Naive thymus-derived CD8-positive, alpha-beta T cell (primary cell): ENCODE measurements at regions not wholly inside any gene's neighbourhood (a gene's known extent, or its start where the extent isn't known, plus 50 kb on each side); places are given as distances from the start of the nearest gene placed in this dataset.
"Not testable (repeated sequence)": the region's sequence is repeated elsewhere in the genome, so short reads cannot be mapped to it uniquely, and the experiment has no call there.

Experiments
- ATAC-seq, 2 donors: fragments of 150-1000 bp; cut with Tn5 transposase in 1 of 2; sonication (Bioruptor Pico), chemical (Tn5 transposase) in 1 of 2; 1 replicate in 1 of 2; 2 replicates in 1 of 2; pipeline ENCODE4 v1.10.0; 2021; ENCODE audit warnings: mild to moderate bottlenecking in 2 of 2, moderate library complexity in 2 of 2
- POLR2A ChIA-PET: fragments of 350-600 bp; sonication (Branson Sonifier 250); formaldehyde crosslinking; loops from one replicate; lab custom pipeline; 2021; ENCODE audit warnings: antibody characterized with exemption; lab: Charles Lee
- DNase-seq, 10 donors: peaks; one replicate each; pipeline versions ENCODE4 v3.0.0 to v3.0.0-alpha.2; 2020 to 2022
- H3K27ac Mint-ChIP-seq, 10 donors: one replicate each; pipeline ENCODE4 v1.8.0; 2020 to 2022; ENCODE audit warnings: mild to moderate bottlenecking in 10 of 10, mixed read lengths in 10 of 10, moderate library complexity in 4 of 10, inconsistent platforms in 1 of 10
- H3K27me3 Mint-ChIP-seq, 5 donors: one replicate each; pipeline ENCODE4 v1.8.0; 2021 to 2022; ENCODE audit warnings: mixed read lengths in 5 of 5
- H3K36me3 Mint-ChIP-seq, 3 donors: one replicate each; pipeline ENCODE4 v1.8.0; 2020 to 2022; ENCODE audit warnings: mixed read lengths in 3 of 3, mild to moderate bottlenecking in 2 of 3, inconsistent platforms in 1 of 3
- H3K4me1 Mint-ChIP-seq, 4 donors: one replicate each; pipeline ENCODE4 v1.8.0; 2021 to 2022; ENCODE audit warnings: mixed read lengths in 4 of 4
- H3K4me3 Mint-ChIP-seq, 10 donors: one replicate each; pipeline ENCODE4 v1.8.0; 2020 to 2022; ENCODE audit warnings: mild to moderate bottlenecking in 10 of 10, mixed read lengths in 10 of 10, moderate library complexity in 6 of 10, inconsistent platforms in 1 of 10
- H3K9me3 Mint-ChIP-seq, 9 donors: one replicate each; pipeline ENCODE4 v1.8.0; 2020 to 2022; ENCODE audit warnings: mixed read lengths in 9 of 9, mild to moderate bottlenecking in 3 of 9, inconsistent platforms in 1 of 9, moderate library complexity in 1 of 9

GRCh38 chr17:54339731-54340130 lies 517.0 kb downstream of the KIF2B start:
- Mint-ChIP-seq H3K4me1 (no peaks in the 10 kb centered on the region), H3K27me3 (no peaks in the 10 kb centered on the region), H3K9me3 (peaks cover 0 to 17% (median 6%) of the 10 kb centered on the region in 9 donors), H3K27ac (no peak overlapping the region), H3K36me3 (no peaks in the 10 kb centered on the region), H3K4me3 (no peak overlapping the region)
- POLR2A ChIA-PET: no interaction called here
- ATAC-seq (no peak), DNase-seq (no peak)

GRCh38 chr17:54347495-54347894 lies 524.8 kb downstream of the KIF2B start:
- H3K4me1 Mint-ChIP-seq: no peaks in the 10 kb centered on the region
- POLR2A ChIA-PET: no interaction called here
- ATAC-seq: no peak
- DNase-seq: no peak
- peaks cover 0 to 32% (median 6%) of the 10 kb centered on the region in 9 donors for H3K9me3 Mint-ChIP-seq
- H3K36me3 Mint-ChIP-seq: no peaks in the 10 kb centered on the region
- no peak overlapping the region for H3K4me3 Mint-ChIP-seq
- H3K27ac Mint-ChIP-seq: no peak overlapping the region
- no peaks in the 10 kb centered on the region for H3K27me3 Mint-ChIP-seq

- Mint-ChIP-seq H3K9me3 (peaks cover 0 to 32% (median 6%) of the 10 kb centered on the region in 9 donors), H3K27me3 (no peaks in the 10 kb centered on the region), H3K4me1 (no peaks in the 10 kb centered on the region), H3K36me3 (no peaks in the 10 kb centered on the region), H3K27ac (no peak overlapping the region), H3K4me3 (no peak overlapping the region)
- DNase-seq: no peak
- no peak for ATAC-seq
- POLR2A ChIA-PET: no interaction called here
Observed at GRCh38 chr17:54348234-54348633, 525.5 kb downstream of the KIF2B start.

- H3K9me3 Mint-ChIP-seq: peaks cover 3 to 22% (median 13%) of the 10 kb centered on the region in 9 donors
Observed at GRCh38 chr17:54353789-54354525, 531.2 kb downstream of the KIF2B start.

GRCh38 chr17:54361073-54361472 lies 538.3 kb downstream of the KIF2B start:
- H3K4me3 Mint-ChIP-seq, H3K27ac Mint-ChIP-seq, POLR2A ChIA-PET: not testable (repeated sequence)

More at GRCh38 chr17:54353789-54354525, 531.2 kb downstream of the KIF2B start:
- POLR2A ChIA-PET: no interaction called here
- ATAC-seq: no peak
- no peak for DNase-seq
- Mint-ChIP-seq H3K27ac (no peak overlapping the region), H3K4me3 (no peak overlapping the region), H3K4me1 (no peaks in the 10 kb centered on the region), H3K27me3 (peaks cover 0 to 7% (median 0%) of the 10 kb centered on the region in 5 donors), H3K36me3 (peaks cover 0 to 6% (median 0%) of the 10 kb centered on the region in 3 donors)

GRCh38 chr17:54368906-54369305 lies 531.7 kb upstream of the TOM1L1 start:
- H3K27ac Mint-ChIP-seq: no peak overlapping the region
- POLR2A ChIA-PET: no interaction called here
- DNase-seq (no peak), ATAC-seq (no peak)
- no peaks in the 10 kb centered on the region for H3K4me1 Mint-ChIP-seq
- no peak overlapping the region for H3K4me3 Mint-ChIP-seq
- H3K36me3 Mint-ChIP-seq: no peaks in the 10 kb centered on the region
- peaks cover 0 to 10% (median 3%) of the 10 kb centered on the region in 9 donors for H3K9me3 Mint-ChIP-seq
- no peaks in the 10 kb centered on the region for H3K27me3 Mint-ChIP-seq

More at GRCh38 chr17:54361073-54361472, 538.3 kb downstream of the KIF2B start:
- not testable (repeated sequence) for H3K36me3 Mint-ChIP-seq, H3K27me3 Mint-ChIP-seq, DNase-seq, ATAC-seq, H3K4me1 Mint-ChIP-seq
- peaks cover 3 to 21% (median 10%) of the 10 kb centered on the region in 9 donors for H3K9me3 Mint-ChIP-seq

GRCh38 chr17:54372069-54372749 lies 528.4 kb upstream of the TOM1L1 start:
- ATAC-seq (no peak), DNase-seq (no peak)
- POLR2A ChIA-PET: no interaction called here
- Mint-ChIP-seq H3K36me3 (no peaks in the 10 kb centered on the region), H3K27me3 (no peaks in the 10 kb centered on the region), H3K4me1 (no peaks in the 10 kb centered on the region), H3K27ac (no peak overlapping the region), H3K9me3 (peaks cover 0 to 11% (median 5%) of the 10 kb centered on the region in 9 donors), H3K4me3 (no peak overlapping the region)

GRCh38 chr17:54373970-54374369 lies 526.7 kb upstream of the TOM1L1 start:
- DNase-seq: no peak

GRCh38 chr17:54376409-54376808 lies 524.2 kb upstream of the TOM1L1 start:
- H3K4me3 Mint-ChIP-seq, H3K27me3 Mint-ChIP-seq, H3K36me3 Mint-ChIP-seq: not testable (repeated sequence)

More at GRCh38 chr17:54373970-54374369, 526.7 kb upstream of the TOM1L1 start:
- ATAC-seq: no peak
- POLR2A ChIA-PET: no interaction called here
- Mint-ChIP-seq H3K4me3 (no peak overlapping the region), H3K27me3 (peaks cover 0 to 3% (median 0%) of the 10 kb centered on the region in 5 donors), H3K27ac (no peak overlapping the region), H3K36me3 (peaks cover 0 to 4% (median 0%) of the 10 kb centered on the region in 3 donors), H3K4me1 (no peaks in the 10 kb centered on the region), H3K9me3 (peaks cover 0 to 19% (median 7%) of the 10 kb centered on the region in 9 donors)

GRCh38 chr17:54381482-54381881 lies 519.2 kb upstream of the TOM1L1 start:
- Mint-ChIP-seq H3K4me1 (no peaks in the 10 kb centered on the region), H3K27ac (no peak overlapping the region), H3K27me3 (peaks cover 0 to 3% (median 0%) of the 10 kb centered on the region in 5 donors), H3K4me3 (no peak overlapping the region), H3K9me3 (peaks cover 0 to 23% (median 7%) of the 10 kb centered on the region in 9 donors), H3K36me3 (peaks cover 0 to 4% (median 0%) of the 10 kb centered on the region in 3 donors)
- POLR2A ChIA-PET: no interaction called here
- no peak for ATAC-seq
- no peak for DNase-seq

More at GRCh38 chr17:54376409-54376808, 524.2 kb upstream of the TOM1L1 start:
- DNase-seq, ATAC-seq, H3K27ac Mint-ChIP-seq, POLR2A ChIA-PET, H3K4me1 Mint-ChIP-seq: not testable (repeated sequence)
- H3K9me3 Mint-ChIP-seq: peaks cover 0 to 19% (median 9%) of the 10 kb centered on the region in 9 donors

- Mint-ChIP-seq H3K4me1 (no peaks in the 10 kb centered on the region), H3K4me3 (no peak overlapping the region), H3K27ac (no peak overlapping the region), H3K27me3 (no peaks in the 10 kb centered on the region), H3K9me3 (peaks cover 0 to 23% (median 2%) of the 10 kb centered on the region in 9 donors), H3K36me3 (no peaks in the 10 kb centered on the region)
- ATAC-seq (no peak), DNase-seq (no peak)
- POLR2A ChIA-PET: no interaction called here
Observed at GRCh38 chr17:54404259-54404658, 496.4 kb upstream of the TOM1L1 start.

GRCh38 chr17:54405826-54406225 lies 494.8 kb upstream of the TOM1L1 start:
- ATAC-seq (no peak), DNase-seq (no peak)
- no peaks in the 10 kb centered on the region for H3K36me3 Mint-ChIP-seq
- H3K9me3 Mint-ChIP-seq: peaks cover 0 to 24% (median 2%) of the 10 kb centered on the region in 9 donors
- no peaks in the 10 kb centered on the region for H3K4me1 Mint-ChIP-seq
- no peaks in the 10 kb centered on the region for H3K27me3 Mint-ChIP-seq
- H3K27ac Mint-ChIP-seq: no peak overlapping the region
- no peak overlapping the region for H3K4me3 Mint-ChIP-seq
- POLR2A ChIA-PET: no interaction called here

GRCh38 chr17:54408731-54409130 lies 491.9 kb upstream of the TOM1L1 start:
- no peak overlapping the region for H3K27ac Mint-ChIP-seq
- POLR2A ChIA-PET: no interaction called here

More at GRCh38 chr17:54408731-54409130, 491.9 kb upstream of the TOM1L1 start:
- no peak for ATAC-seq
- Mint-ChIP-seq H3K4me1 (no peaks in the 10 kb centered on the region), H3K4me3 (no peak overlapping the region), H3K27me3 (no peaks in the 10 kb centered on the region), H3K9me3 (peaks cover 0 to 24% (median 1%) of the 10 kb centered on the region in 9 donors), H3K36me3 (no peaks in the 10 kb centered on the region)
- DNase-seq: no peak
